ENCODE measurements at regions not wholly inside any gene's neighbourhood (a gene's known extent, or its start where the extent isn't known, plus 50 kb on each side); places are given as distances from the start of the nearest gene placed in this dataset.

DNA sequence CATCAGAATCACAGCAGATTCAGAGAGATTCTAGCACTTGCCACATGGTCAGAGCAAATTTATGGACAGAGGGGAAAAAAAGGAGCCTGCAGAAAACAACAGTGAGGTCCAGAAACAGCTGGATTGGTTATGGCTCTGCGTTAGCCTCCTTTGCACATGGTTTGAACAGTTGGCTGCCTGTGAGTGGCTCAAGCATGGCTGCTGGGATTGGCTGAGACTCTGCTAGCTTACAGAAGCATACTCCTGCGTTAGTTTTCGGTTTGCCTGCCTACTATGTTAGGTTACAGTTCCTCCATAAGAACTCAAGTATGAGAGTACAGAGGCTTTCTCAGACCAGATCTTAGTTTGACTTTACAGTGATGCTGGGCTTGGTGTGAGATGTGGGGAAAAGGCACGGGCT is 80.7 kb upstream of the WDR11 start:
- TF ChIP-seq, protein P1, sequence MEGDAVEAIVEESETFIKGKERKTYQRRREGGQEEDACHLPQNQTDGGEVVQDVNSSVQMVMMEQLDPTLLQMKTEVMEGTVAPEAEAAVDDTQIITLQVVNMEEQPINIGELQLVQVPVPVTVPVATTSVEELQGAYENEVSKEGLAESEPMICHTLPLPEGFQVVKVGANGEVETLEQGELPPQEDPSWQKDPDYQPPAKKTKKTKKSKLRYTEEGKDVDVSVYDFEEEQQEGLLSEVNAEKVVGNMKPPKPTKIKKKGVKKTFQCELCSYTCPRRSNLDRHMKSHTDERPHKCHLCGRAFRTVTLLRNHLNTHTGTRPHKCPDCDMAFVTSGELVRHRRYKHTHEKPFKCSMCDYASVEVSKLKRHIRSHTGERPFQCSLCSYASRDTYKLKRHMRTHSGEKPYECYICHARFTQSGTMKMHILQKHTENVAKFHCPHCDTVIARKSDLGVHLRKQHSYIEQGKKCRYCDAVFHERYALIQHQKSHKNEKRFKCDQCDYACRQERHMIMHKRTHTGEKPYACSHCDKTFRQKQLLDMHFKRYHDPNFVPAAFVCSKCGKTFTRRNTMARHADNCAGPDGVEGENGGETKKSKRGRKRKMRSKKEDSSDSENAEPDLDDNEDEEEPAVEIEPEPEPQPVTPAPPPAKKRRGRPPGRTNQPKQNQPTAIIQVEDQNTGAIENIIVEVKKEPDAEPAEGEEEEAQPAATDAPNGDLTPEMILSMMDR (optimal IDR thresholded peaks at IDR 0.05 in 1 of 3, IDR thresholded peaks at IDR 0.05 in 1 of 3, conservative IDR thresholded peaks at IDR 0.05 in 1 of 3; ENCODE audit: extremely low read depth in 1 of 3, insufficient read depth in 2 of 3, low read length in 3 of 3): no peak
- TF ChIP-seq EZH2 (IDR thresholded peaks at IDR 0.05; ENCODE audit: low read length): no peak
